Fibroblast of upper back skin (primary cell): ENCODE measurements at regions not wholly inside any gene's neighbourhood (a gene's known extent, or its start where the extent isn't known, plus 50 kb on each side); places are given as distances from the start of the nearest gene placed in this dataset.
"Not testable (repeated sequence)": the region's sequence is repeated elsewhere in the genome, so short reads cannot be mapped to it uniquely, and the experiment has no call there.

Experiments
- DNase-seq: peaks from one replicate; pipeline ENCODE4 v3.0.0-alpha.2; 2013

- DNase-seq: peak; percentile 52
These were observed 151.5 kb downstream of the ATXN7L3B start for GRCh38 chr12:74689071-74689655.

GRCh38 chr12:74689929-74690328, 152.3 kb downstream of the ATXN7L3B start:
- DNase-seq: no peak

DNA sequence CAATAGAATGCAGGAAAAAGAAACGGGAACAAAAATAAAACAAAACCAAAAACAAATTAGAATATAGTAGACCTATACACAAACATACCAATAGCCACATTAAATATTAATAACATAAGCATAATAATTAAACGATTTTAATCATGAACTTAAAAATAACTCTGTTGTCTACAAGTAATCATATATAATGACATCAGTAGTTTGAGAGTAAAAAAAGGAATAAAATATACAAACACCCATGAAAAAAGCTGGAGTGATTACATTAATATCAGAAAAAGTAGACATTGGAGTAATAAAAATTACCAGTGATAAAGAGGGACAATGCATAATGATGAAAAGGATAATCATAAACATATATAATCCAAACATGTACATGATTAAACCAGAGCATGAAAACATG, 181.8 kb downstream of the ATXN7L3B start:
- no peak for DNase-seq

DNA sequence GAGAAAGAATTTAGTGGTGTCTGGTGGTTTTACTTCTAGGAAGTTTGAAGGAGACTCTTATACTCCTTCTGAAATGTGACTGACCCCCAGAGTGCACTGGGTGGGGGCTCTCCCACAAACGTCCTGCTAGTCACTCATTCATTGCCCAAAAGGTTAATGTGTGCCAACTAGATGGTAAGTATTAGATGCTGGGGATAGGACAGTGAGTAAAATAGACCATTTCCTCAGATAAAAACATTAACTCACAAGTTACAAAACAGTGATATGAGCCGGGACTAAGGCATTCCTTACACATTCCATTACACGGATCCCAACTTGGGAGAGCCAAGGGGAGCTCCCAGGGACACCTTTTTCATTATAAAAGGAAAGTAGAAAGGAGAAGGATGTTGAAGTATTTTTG, 185.1 kb downstream of the ATXN7L3B start:
- DNase-seq: peak; percentile 14

DNA sequence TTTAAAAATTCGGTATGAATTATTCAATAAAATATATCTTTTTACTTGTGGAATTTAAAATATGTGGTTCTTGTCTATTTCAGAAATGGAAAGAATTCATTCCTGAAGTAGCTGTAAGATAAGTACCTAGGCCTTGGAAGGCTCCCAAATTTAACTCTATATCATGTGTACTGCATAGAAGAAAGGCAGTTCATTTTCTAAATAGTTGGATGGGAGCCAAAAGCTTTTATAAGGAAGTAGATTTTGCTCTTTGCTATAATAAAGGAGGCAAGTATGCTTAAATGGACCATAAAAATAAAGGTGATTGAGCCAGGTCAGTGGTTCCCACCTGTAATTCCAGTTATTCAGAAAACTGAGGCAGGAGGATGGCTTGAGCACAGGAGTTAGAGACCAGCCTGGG, 187.5 kb downstream of the ATXN7L3B start:
- DNase-seq: peak; percentile 82

GRCh38 chr12:74728006-74728405, 190.4 kb downstream of the ATXN7L3B start:
- no peak for DNase-seq

GRCh38 chr12:74732164-74732784, 194.6 kb downstream of the ATXN7L3B start:
- DNase-seq: no peak

DNA sequence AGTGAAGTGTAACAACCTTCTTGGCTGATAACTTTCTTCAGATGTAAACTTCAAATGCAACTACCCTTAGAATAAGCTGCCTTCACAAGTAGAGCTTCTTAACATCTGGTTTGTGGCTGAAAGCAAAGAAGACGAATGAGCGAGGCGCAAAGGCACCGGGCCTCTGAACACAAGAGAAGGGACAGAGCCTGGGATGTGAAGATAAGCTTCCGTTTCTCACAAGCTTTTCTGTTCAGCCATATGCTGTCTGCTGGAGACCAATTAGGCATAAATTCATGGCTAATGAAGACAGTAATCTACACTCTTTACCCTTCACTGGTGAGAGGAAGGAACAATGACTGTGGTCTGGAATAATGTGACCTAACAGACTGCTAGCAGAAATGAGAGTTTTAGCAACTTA, 195.2 kb downstream of the ATXN7L3B start:
- no peak for DNase-seq

DNA sequence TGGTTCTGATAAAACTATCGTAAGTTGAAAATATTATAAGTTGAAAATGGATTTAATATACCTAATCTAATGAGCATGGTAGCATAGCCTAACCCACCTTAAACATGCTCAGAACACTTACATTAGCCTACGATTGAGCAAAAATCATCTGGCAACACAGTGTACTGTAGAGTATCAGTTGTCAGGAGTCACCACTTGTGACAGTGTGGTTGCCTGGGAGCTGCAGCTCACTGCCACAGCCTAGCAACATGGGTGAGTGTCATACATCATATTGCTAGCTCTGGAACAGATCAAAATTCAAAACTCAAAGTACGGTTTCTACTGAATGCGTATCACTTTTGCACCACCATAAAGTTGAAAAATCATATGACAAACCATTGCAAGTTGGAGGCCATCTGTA, 203.5 kb downstream of the ATXN7L3B start:
- no peak for DNase-seq

DNA sequence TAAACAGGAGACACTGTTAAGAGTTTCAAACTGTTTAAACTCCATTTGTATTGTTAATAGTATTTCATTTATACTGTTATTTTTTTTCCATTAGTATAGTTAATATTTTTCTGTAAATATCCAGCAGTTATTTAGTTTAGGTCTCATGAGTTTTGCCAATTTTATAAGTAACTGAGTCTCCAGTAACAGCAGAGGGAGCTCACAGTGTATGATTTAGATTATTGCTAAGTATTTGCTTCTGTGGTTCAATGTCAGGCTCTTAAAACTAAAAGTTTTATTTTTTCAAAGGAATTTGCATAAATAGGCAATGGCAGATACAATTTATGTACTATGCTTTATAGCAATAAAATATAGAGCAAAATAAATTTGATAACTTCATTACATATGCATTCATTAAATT, 209.7 kb downstream of the ATXN7L3B start:
- DNase-seq: peak; percentile 28

DNA sequence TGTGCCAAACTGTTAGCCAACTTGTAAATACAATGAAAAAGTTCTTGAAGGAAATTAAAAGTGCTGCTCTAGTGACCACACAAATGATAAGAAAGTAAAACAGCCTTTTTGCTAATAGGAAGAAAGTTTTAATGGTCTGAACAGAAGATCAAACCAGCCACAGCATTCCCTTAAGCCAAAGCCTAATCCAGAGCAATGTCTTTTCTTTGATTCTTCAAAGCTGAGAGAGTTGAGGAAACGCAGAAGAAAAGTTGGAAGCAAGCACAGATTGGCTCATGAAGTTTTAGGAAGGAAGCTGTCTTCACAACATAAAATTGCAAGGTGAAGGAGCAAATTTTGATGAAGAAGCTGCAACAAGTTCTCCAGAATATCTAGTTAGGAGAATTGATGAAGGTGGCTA, 213.8 kb downstream of the ATXN7L3B start:
- DNase-seq: no peak

DNA sequence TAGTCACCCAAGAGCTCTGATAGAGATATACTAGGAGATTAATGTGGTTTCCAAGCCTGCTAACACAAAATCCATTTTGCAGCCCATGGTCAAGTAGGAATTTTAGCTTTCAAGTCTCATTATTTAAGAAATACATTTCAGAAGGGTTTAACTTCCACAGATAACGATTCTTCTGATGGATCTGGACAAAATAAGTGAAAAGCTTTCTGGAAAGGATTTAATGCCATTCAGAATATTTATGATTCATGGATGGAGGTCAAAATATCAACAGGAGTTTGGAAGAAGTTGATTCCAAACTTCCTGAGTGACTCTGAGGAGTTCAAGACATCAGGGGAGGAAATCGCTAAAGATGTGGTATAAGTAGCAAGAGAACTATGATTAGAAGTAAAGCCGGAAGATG, 214.6 kb downstream of the ATXN7L3B start:
- DNase-seq: no peak

- no peak for DNase-seq
These were observed 232.9 kb downstream of the ATXN7L3B start for GRCh38 chr12:74770552-74770951.

- DNase-seq: no peak
These were observed 237.6 kb downstream of the ATXN7L3B start for GRCh38 chr12:74775276-74775675.

- no peak for DNase-seq
These were observed 238.7 kb downstream of the ATXN7L3B start for GRCh38 chr12:74776378-74776777.

- peak; percentile 87 for DNase-seq
These were observed 242.7 kb downstream of the ATXN7L3B start for GRCh38 chr12:74780182-74780849.

GRCh38 chr12:74780850-74781241, 243.2 kb downstream of the ATXN7L3B start:
- not testable (repeated sequence) for DNase-seq

- DNase-seq: no peak
These were observed 244.4 kb downstream of the ATXN7L3B start for GRCh38 chr12:74781991-74782485.

DNA sequence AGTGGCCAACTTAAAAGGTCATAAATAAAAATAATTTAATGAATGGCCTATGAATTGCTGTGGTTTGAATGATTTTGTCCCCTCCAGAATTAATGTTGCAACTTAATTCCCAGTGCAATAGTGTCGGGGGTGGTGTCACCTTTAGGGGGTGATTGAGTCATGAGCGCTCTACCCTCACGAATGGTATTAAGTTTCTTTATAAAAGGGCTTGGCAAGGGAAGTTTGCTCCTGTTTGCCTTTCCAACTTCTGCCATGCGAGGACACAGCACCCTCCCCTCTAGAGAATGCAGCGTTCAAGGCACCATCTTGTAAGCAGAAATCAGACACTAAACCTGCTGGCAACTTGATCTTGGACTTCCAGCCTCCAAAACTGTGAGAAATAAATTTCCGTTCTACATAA, 253.3 kb downstream of the ATXN7L3B start:
- DNase-seq: no peak

DNA sequence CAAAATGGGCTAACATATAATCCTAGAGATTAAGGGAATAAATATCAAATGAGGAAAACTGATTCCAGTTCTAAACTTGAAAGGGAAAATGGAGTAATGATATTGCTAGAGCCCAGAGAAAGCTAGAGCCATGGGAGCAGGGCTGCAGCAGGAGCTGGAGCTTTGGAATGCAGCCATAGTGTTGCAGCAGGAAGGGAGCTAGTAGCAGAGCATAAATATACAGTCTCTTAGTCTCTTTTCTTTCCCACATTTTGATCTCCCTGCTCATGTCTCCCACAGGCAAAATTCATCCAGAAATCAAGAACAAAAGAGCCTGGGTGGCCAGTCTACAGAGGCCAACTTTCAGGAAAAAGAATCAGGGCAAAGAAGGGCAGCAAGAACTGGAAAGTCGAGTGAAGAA, 253.7 kb downstream of the ATXN7L3B start:
- no peak for DNase-seq

DNA sequence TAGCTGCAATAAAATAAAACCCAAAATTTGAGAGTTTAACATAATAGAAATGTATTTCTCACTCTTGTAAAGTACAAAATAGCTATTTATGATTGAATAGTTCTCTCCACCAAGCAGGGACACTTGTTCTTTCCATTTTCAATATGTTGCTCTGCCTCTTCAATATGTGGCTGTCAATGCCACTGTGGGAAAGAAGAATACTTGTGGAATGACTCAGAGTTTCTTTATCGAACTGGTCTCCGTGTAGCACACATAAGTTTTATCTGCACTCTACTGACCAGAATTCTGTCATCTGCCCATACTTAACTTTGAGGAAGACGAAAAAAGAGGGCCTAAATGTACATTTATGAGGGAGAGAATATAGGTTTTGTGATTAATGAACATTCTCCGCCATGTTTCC, 256.9 kb downstream of the ATXN7L3B start:
- no peak for DNase-seq

DNA sequence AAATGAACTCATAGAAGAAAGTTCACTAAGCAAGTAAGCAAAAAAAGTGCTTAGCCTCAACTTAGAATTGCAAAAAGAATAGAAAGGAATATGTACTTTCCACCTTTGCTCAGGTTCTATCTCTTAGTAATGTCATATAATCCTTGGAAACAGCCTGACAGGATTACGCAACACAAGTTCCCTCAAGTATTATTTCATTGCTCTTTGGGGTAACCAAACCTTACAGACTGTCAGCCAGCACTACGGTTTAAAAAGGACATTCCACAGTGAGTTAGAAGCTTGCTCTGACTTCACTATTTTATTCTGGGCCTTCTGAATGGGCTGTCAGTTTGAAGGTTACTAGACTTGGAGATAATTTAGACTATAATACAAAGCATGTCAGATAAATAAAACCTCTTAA, 264.0 kb downstream of the ATXN7L3B start:
- no peak for DNase-seq

GRCh38 chr12:74816398-74817175, 279.0 kb downstream of the ATXN7L3B start:
- no peak for DNase-seq

- no peak for DNase-seq
These were observed 279.9 kb downstream of the ATXN7L3B start for GRCh38 chr12:74817499-74817898.
